Globus pallidus (tissue), 1 donor: ENCODE measurements at regions not wholly inside any gene's neighbourhood (a gene's known extent, or its start where the extent isn't known, plus 50 kb on each side); places are given as distances from the start of the nearest gene placed in this dataset.

Experiments used
- DNase-seq: peaks from one replicate; pipeline ENCODE4 v3.0.0-alpha.2; 2015; ENCODE audit warnings: low spot score

- DNase-seq = no peak
These were observed 68.8 kb upstream of the DAB1 start for GRCh38 chr1:57492586-57493226.

GRCh38 chr1:57489358-57490036 lies 65.6 kb upstream of the DAB1 start:
- no peak for DNase-seq

- no peak for DNase-seq
These were observed 61.8 kb upstream of the DAB1 start for GRCh38 chr1:57485643-57486042.

GRCh38 chr1:57483954-57484353 lies 60.1 kb upstream of the DAB1 start:
- DNase-seq = no peak

GRCh38 chr1:57479471-57479870 lies 55.6 kb upstream of the DAB1 start:
- DNase-seq = no peak

- DNase-seq = no peak
These were observed 51.5 kb upstream of the DAB1 start for GRCh38 chr1:57475366-57475765.

GRCh38 chr1:57474137-57474750 lies 50.4 kb upstream of the DAB1 start:
- DNase-seq = no peak
